WTC11 (cell line): ENCODE measurements at regions not wholly inside any gene's neighbourhood (a gene's known extent, or its start where the extent isn't known, plus 50 kb on each side); places are given as distances from the start of the nearest gene placed in this dataset.

ENCODE experiments used
- ATAC-seq: fragments of 200-7000 bp; cut with Tn5 transposase; 2 replicates; pipeline ENCODE4 v1.10.0; 2021; ENCODE audit warnings: mild to moderate bottlenecking, moderate library complexity
- CTCF ChIA-PET: fragments of 300-600 bp; sonication (Branson Sonifier 250); formaldehyde crosslinking; loops from one replicate; lab custom pipeline; 2021; ENCODE audit warnings: antibody characterized with exemption; lab: Charles Lee
- POLR2A ChIA-PET: fragments of 350-600 bp; sonication (Branson Sonifier 250); formaldehyde crosslinking; loops from one replicate; lab custom pipeline; 2021; ENCODE audit warnings: antibody characterized with exemption; lab: Charles Lee
- DNase-seq: peaks from one replicate; pipeline ENCODE4 v3.0.0; 2021; ENCODE audit warnings: low spot score
- H3K27ac Mint-ChIP-seq: 2 replicates; pipeline ENCODE4 v1.8.0; 2021; ENCODE audit warnings: mixed read lengths
- H3K27me3 Mint-ChIP-seq: 2 replicates; pipeline ENCODE4 v1.8.0; 2021; ENCODE audit warnings: low read depth, mild to moderate bottlenecking, moderate library complexity, mixed read lengths
- H3K36me3 Mint-ChIP-seq: 2 replicates; pipeline ENCODE4 v1.8.0; 2021; ENCODE audit warnings: mixed read lengths
- H3K4me1 Mint-ChIP-seq: 2 replicates; pipeline ENCODE4 v1.8.0; 2022; ENCODE audit warnings: mixed read lengths
- H3K4me3 Mint-ChIP-seq: 2 replicates; pipeline ENCODE4 v1.8.0; 2021; ENCODE audit warnings: mild to moderate bottlenecking, moderate library complexity, mixed read lengths
- H3K9me3 Mint-ChIP-seq: 2 replicates; pipeline ENCODE4 v1.8.0; 2021; ENCODE audit warnings: mixed read lengths
- E2F1 ChIP-seq: sonication (generic); formaldehyde crosslinking; IDR thresholded peaks from 2 replicates; pipeline ENCODE4 v1.8.0; 2022; ENCODE audit warnings: mild to moderate bottlenecking, missing genetic modification reagents
- FOXP1 ChIP-seq: sonication (generic); formaldehyde crosslinking; IDR thresholded peaks from 2 replicates; pipeline ENCODE4 v1.8.0; 2022; ENCODE audit warnings: missing genetic modification reagents, mild to moderate bottlenecking, moderate library complexity, borderline replicate concordance
- FOXP4 ChIP-seq: sonication (generic); formaldehyde crosslinking; IDR thresholded peaks from 2 replicates; pipeline ENCODE4 v1.8.0; 2022; ENCODE audit warnings: mild to moderate bottlenecking, missing genetic modification reagents
- GABPB1 ChIP-seq: sonication (generic); formaldehyde crosslinking; IDR thresholded peaks from 2 replicates; pipeline ENCODE4 v1.8.1; 2023; ENCODE audit warnings: mild to moderate bottlenecking, missing genetic modification reagents
- HMGA2 ChIP-seq: fragments of 250-450 bp; sonication (Bioruptor Pico); IDR thresholded peaks from 2 replicates; pipeline ENCODE4 v1.4.0; 2021; ENCODE audit warnings: mild to moderate bottlenecking, moderate library complexity
- KAT7 ChIP-seq: sonication (generic); formaldehyde crosslinking; IDR thresholded peaks from 2 replicates; pipeline ENCODE4 v1.8.1; 2023; ENCODE audit warnings: missing genetic modification reagents, mild to moderate bottlenecking, borderline replicate concordance
- NFE2L1 ChIP-seq: sonication (generic); formaldehyde crosslinking; IDR thresholded peaks from 2 replicates; pipeline ENCODE4 v1.8.1; 2023; ENCODE audit warnings: missing genetic modification reagents
- NR3C1 ChIP-seq: sonication (generic); formaldehyde crosslinking; conservative IDR thresholded peaks from 2 replicates; pipeline ENCODE4 v1.8.1; 2023; ENCODE audit warnings: low read depth, mild to moderate bottlenecking, missing genetic modification reagents
- SMAD4 ChIP-seq: sonication (generic); formaldehyde crosslinking; IDR thresholded peaks from 2 replicates; pipeline ENCODE4 v1.8.0; 2022; ENCODE audit warnings: mild to moderate bottlenecking, missing genetic modification reagents
- TCF7 ChIP-seq: sonication (generic); formaldehyde crosslinking; IDR thresholded peaks from 2 replicates; pipeline ENCODE4 v1.8.0; 2022; ENCODE audit warnings: mild to moderate bottlenecking, low read depth, missing genetic modification reagents, moderate library complexity
- TP53 ChIP-seq: sonication (generic); formaldehyde crosslinking; IDR thresholded peaks from 2 replicates; pipeline ENCODE4 v1.8.1; 2023; ENCODE audit warnings: mild to moderate bottlenecking, missing genetic modification reagents
- ZNF263 ChIP-seq: sonication (generic); formaldehyde crosslinking; IDR thresholded peaks from 2 replicates; pipeline ENCODE4 v1.8.1; 2022; ENCODE audit warnings: low read depth, mild to moderate bottlenecking, moderate library complexity, missing genetic modification reagents
- ZNF671 ChIP-seq: fragments of 250-450 bp; sonication (Bioruptor Pico); IDR thresholded peaks from 2 replicates; pipeline ENCODE4 v1.8.0; 2021; ENCODE audit warnings: mild to moderate bottlenecking
- TF ChIP-seq, protein P1 (sequence below): fragments of 250-450 bp; sonication (Bioruptor Pico); IDR thresholded peaks from 2 replicates; pipeline ENCODE4 v1.9.0; 2021; ENCODE audit warnings: mild to moderate bottlenecking, borderline replicate concordance
- TF ChIP-seq, protein P2 (sequence below): sonication (generic); formaldehyde crosslinking; IDR thresholded peaks from 2 replicates; pipeline ENCODE4 v1.8.0; 2023; ENCODE audit warnings: mild to moderate bottlenecking, missing genetic modification reagents
- TF ChIP-seq, protein P3 (sequence below): sonication (generic); formaldehyde crosslinking; IDR thresholded peaks from 2 replicates; pipeline ENCODE4 v1.8.1; 2022; ENCODE audit warnings: mild to moderate bottlenecking, moderate library complexity, missing genetic modification reagents

- Mint-ChIP-seq H3K27me3 (peaks cover 5% of the 10 kb centered on the region; the same call in 1 of the 2 replicates), H3K36me3 (no peaks in the 10 kb centered on the region), H3K4me1 (no peaks in the 10 kb centered on the region), H3K9me3 (0 out of 2 replicates have a peak, but pooled peaks cover 2% of the 10 kb centered on the region), H3K4me3 (no peak overlapping the region), H3K27ac (no peak overlapping the region)
- DNase-seq (no peak), ATAC-seq (no peak)
- ChIA-PET POLR2A (no interaction called here), CTCF (interaction anchor here (0.7 kb wide), 1 partner anchor 128 kb away, joined by 3 read pairs; no protein-coding TSS in a partner anchor)
- TF ChIP-seq, protein P1, sequence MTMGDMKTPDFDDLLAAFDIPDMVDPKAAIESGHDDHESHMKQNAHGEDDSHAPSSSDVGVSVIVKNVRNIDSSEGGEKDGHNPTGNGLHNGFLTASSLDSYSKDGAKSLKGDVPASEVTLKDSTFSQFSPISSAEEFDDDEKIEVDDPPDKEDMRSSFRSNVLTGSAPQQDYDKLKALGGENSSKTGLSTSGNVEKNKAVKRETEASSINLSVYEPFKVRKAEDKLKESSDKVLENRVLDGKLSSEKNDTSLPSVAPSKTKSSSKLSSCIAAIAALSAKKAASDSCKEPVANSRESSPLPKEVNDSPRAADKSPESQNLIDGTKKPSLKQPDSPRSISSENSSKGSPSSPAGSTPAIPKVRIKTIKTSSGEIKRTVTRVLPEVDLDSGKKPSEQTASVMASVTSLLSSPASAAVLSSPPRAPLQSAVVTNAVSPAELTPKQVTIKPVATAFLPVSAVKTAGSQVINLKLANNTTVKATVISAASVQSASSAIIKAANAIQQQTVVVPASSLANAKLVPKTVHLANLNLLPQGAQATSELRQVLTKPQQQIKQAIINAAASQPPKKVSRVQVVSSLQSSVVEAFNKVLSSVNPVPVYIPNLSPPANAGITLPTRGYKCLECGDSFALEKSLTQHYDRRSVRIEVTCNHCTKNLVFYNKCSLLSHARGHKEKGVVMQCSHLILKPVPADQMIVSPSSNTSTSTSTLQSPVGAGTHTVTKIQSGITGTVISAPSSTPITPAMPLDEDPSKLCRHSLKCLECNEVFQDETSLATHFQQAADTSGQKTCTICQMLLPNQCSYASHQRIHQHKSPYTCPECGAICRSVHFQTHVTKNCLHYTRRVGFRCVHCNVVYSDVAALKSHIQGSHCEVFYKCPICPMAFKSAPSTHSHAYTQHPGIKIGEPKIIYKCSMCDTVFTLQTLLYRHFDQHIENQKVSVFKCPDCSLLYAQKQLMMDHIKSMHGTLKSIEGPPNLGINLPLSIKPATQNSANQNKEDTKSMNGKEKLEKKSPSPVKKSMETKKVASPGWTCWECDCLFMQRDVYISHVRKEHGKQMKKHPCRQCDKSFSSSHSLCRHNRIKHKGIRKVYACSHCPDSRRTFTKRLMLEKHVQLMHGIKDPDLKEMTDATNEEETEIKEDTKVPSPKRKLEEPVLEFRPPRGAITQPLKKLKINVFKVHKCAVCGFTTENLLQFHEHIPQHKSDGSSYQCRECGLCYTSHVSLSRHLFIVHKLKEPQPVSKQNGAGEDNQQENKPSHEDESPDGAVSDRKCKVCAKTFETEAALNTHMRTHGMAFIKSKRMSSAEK (CRISPR knock-in tag): no peak
- TF ChIP-seq ZNF263 (CRISPR knock-in tag): no peak
Measured at GRCh38 chr6:15881150-15881549, 218.3 kb upstream of the DTNBP1 start.

GRCh38 chr6:15880262-15880973, 217.6 kb upstream of the DTNBP1 start:
- Mint-ChIP-seq H3K36me3 (no peaks in the 10 kb centered on the region), H3K9me3 (0 out of 2 replicates have a peak, but pooled peaks cover 2% of the 10 kb centered on the region), H3K27ac (no peak overlapping the region), H3K4me3 (no peak overlapping the region), H3K4me1 (no peaks in the 10 kb centered on the region), H3K27me3 (peaks cover 5% of the 10 kb centered on the region; the same call in 1 of the 2 replicates)
- POLR2A ChIA-PET: interaction anchor here (0.7 kb wide), 1 partner anchor 30 kb away, joined by 5 read pairs; no protein-coding TSS in a partner anchor
- ATAC-seq: no peak
- no peak for DNase-seq
- CTCF ChIA-PET: interaction anchor here (0.7 to 1.2 kb wide), 2 partner anchors 13 to 127 kb away, joined by 3 read pairs; no protein-coding TSS in a partner anchor
- TF ChIP-seq NR3C1 (CRISPR knock-in tag): no peak
- TF ChIP-seq E2F1 (CRISPR knock-in tag): no peak
- no peak for TF ChIP-seq GABPB1 (CRISPR knock-in tag)

- peaks cover 2% of the 10 kb centered on the region for H3K4me1 Mint-ChIP-seq
- H3K9me3 Mint-ChIP-seq: 0 out of 2 replicates have a peak, but pooled peaks cover 2% of the 10 kb centered on the region
- no peak for ATAC-seq
- CTCF ChIA-PET: interaction anchor here (1.2 kb wide), 1 partner anchor 14 kb away, joined by 3 read pairs; no protein-coding TSS in a partner anchor
- POLR2A ChIA-PET: interaction anchor here (0.7 kb wide), 1 partner anchor 30 kb away, joined by 5 read pairs; no protein-coding TSS in a partner anchor
- DNase-seq: no peak
- no peaks in the 10 kb centered on the region for H3K36me3 Mint-ChIP-seq
- H3K27ac Mint-ChIP-seq: no peak overlapping the region
- peaks cover 5% of the 10 kb centered on the region; the same call in 1 of the 2 replicates for H3K27me3 Mint-ChIP-seq
- no peak overlapping the region for H3K4me3 Mint-ChIP-seq
- TF ChIP-seq FOXP1 (CRISPR knock-in tag): no peak
- TF ChIP-seq, protein P2, sequence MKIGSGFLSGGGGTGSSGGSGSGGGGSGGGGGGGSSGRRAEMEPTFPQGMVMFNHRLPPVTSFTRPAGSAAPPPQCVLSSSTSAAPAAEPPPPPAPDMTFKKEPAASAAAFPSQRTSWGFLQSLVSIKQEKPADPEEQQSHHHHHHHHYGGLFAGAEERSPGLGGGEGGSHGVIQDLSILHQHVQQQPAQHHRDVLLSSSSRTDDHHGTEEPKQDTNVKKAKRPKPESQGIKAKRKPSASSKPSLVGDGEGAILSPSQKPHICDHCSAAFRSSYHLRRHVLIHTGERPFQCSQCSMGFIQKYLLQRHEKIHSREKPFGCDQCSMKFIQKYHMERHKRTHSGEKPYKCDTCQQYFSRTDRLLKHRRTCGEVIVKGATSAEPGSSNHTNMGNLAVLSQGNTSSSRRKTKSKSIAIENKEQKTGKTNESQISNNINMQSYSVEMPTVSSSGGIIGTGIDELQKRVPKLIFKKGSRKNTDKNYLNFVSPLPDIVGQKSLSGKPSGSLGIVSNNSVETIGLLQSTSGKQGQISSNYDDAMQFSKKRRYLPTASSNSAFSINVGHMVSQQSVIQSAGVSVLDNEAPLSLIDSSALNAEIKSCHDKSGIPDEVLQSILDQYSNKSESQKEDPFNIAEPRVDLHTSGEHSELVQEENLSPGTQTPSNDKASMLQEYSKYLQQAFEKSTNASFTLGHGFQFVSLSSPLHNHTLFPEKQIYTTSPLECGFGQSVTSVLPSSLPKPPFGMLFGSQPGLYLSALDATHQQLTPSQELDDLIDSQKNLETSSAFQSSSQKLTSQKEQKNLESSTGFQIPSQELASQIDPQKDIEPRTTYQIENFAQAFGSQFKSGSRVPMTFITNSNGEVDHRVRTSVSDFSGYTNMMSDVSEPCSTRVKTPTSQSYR: no peak
- TF ChIP-seq GABPB1 (CRISPR knock-in tag): no peak
- TF ChIP-seq NFE2L1 (CRISPR knock-in tag): no peak
- no peak for TF ChIP-seq TP53 (CRISPR knock-in tag)
- TF ChIP-seq KAT7 (CRISPR knock-in tag): no peak
- TF ChIP-seq HMGA2 (CRISPR knock-in tag): no peak
- TF ChIP-seq, protein P3, sequence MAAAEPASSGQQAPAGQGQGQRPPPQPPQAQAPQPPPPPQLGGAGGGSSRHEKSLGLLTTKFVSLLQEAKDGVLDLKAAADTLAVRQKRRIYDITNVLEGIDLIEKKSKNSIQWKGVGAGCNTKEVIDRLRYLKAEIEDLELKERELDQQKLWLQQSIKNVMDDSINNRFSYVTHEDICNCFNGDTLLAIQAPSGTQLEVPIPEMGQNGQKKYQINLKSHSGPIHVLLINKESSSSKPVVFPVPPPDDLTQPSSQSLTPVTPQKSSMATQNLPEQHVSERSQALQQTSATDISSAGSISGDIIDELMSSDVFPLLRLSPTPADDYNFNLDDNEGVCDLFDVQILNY (CRISPR knock-in tag): no peak
- TF ChIP-seq SMAD4 (CRISPR knock-in tag): no peak
- TF ChIP-seq TCF7 (CRISPR knock-in tag): no peak
- TF ChIP-seq FOXP4 (CRISPR knock-in tag): no peak
- TF ChIP-seq ZNF671 (CRISPR knock-in tag): no peak
Measured at GRCh38 chr6:15879371-15880261, 216.8 kb upstream of the DTNBP1 start.
